HCT116 (cell line): ENCODE measurements at regions not wholly inside any gene's neighbourhood (a gene's known extent, or its start where the extent isn't known, plus 50 kb on each side); places are given as distances from the start of the nearest gene placed in this dataset.

Experiments used
- ATAC-seq: fragments of 200-7000 bp; cut with Tn5 transposase; 2 replicates; pipeline ENCODE4 v1.9.1; 2020; ENCODE audit warnings: mild to moderate bottlenecking, moderate library complexity
- BruUV-seq: library from RNA; stranded (reverse); fragments of 400-500 nt; replicated peaks from 2 replicates; lab custom pipeline; 2021; lab: Mats Ljungman, UMichigan
- CTCF ChIA-PET: fragments of 300-600 bp; sonication (Branson Sonifier 250); formaldehyde crosslinking; loops from one replicate; lab custom pipeline; 2021; ENCODE audit warnings: antibody characterized with exemption; lab: Charles Lee
- POLR2A ChIA-PET: fragments of 300-600, 350-600 bp; sonication (Branson Sonifier 250); formaldehyde crosslinking; loops from one replicate; lab custom pipeline; 2021; ENCODE audit warnings: antibody characterized with exemption; lab: Charles Lee
- RAD21 ChIA-PET, 2 experiments: fragments of 300-600 bp; sonication (Branson Sonifier 250); formaldehyde crosslinking; loops; one replicate each; lab custom pipeline; 2023; ENCODE audit warnings: low total read pairs in 2 of 2; ENCODE audit not compliant: uncharacterized antibody in 2 of 2, unreplicated experiment in 2 of 2, low non-redundant PET in 1 of 2; lab: Charles Lee
- DNase-seq: peaks from one replicate; pipeline ENCODE4 v3.0.0-alpha.2; 2010; ENCODE audit warnings: low read depth, low spot score
- H2AFZ ChIP-seq: fragments of 200-600 bp; shearing (Covaris generic), sonication (generic); 2 replicates; pipeline ENCODE4 v1.6.1; 2017; ENCODE audit warnings: low read depth, mixed run types, mixed read lengths, antibody characterized with exemption, low read length; ENCODE audit not compliant: poor library complexity, severe bottlenecking
- H3K27ac ChIP-seq: 2 replicates; pipeline ENCODE4 v1.5.1; 2012; ENCODE audit warnings: low read depth, low read length
- H3K27me3 ChIP-seq: fragments of 200-600 bp; sonication (generic); 2 replicates; pipeline ENCODE4 v1.6.1; 2016; ENCODE audit warnings: mixed run types, low read length, mixed read lengths; ENCODE audit not compliant: insufficient read depth
- H3K36me3 ChIP-seq, 2 experiments: fragments of 200-500 bp in 1 of 2; fragments of 200-600 bp in 1 of 2; sonication (Bioruptor generic) in 1 of 2; sonication (generic) in 1 of 2; 2 replicates each; pipeline versions ENCODE4 v1.5.1 to v1.6.1; 2014 to 2016; ENCODE audit warnings: low read length in 2 of 2, inconsistent platforms in 1 of 2, mixed read lengths in 1 of 2, mixed run types in 1 of 2; ENCODE audit not compliant: insufficient read depth in 2 of 2, control insufficient read depth in 1 of 2
- H3K4me1 ChIP-seq, 2 experiments: fragments of 200-600 bp in 1 of 2; sonication (generic) in 1 of 2; 2 replicates each; pipeline versions ENCODE4 v1.5.1 to v1.6.1; 2012 to 2017; ENCODE audit warnings: low read length in 2 of 2, inconsistent platforms in 1 of 2, mild to moderate bottlenecking in 1 of 2, mixed read lengths in 1 of 2, mixed run types in 1 of 2, moderate library complexity in 1 of 2; ENCODE audit not compliant: insufficient read depth in 2 of 2, control insufficient read depth in 1 of 2
- H3K4me2 ChIP-seq: fragments of 200-600 bp; sonication (generic); 2 replicates; pipeline ENCODE4 v1.6.1; 2017; ENCODE audit warnings: mixed run types, low read length, mixed read lengths
- H3K4me3 ChIP-seq, 2 experiments: fragments of 200-600 bp in 1 of 2; sonication (generic) in 1 of 2; replicated peaks in 1 of 2; 2 replicates each; pipeline ENCODE4 v1.5.1; 2011 to 2016; ENCODE audit warnings: low read length in 2 of 2, control low read depth in 1 of 2, low read depth in 1 of 2, mild to moderate bottlenecking in 1 of 2, mixed read lengths in 1 of 2, mixed run types in 1 of 2
- H3K79me2 ChIP-seq: fragments of 200-600 bp; sonication (generic); 2 replicates; pipeline ENCODE4 v1.6.1; 2017; ENCODE audit warnings: mild to moderate bottlenecking, mixed run types, low read length, moderate library complexity, mixed read lengths; ENCODE audit not compliant: insufficient read depth
- H3K9ac ChIP-seq: fragments of 200-600 bp; sonication (generic); 2 replicates; pipeline ENCODE4 v1.6.1; 2016; ENCODE audit warnings: low read length, mixed read lengths
- H3K9me2 ChIP-seq: fragments of 200-600 bp; sonication (generic), shearing (Covaris generic); 2 replicates; pipeline ENCODE4 v1.6.1; 2017; ENCODE audit warnings: mixed run types, mild to moderate bottlenecking, moderate library complexity; ENCODE audit not compliant: insufficient read depth
- H3K9me3 ChIP-seq, 2 experiments: fragments of 200-500 bp in 1 of 2; fragments of 200-600 bp in 1 of 2; sonication (Bioruptor generic) in 1 of 2; sonication (generic) in 1 of 2; 2 replicates each; pipeline ENCODE4 v1.6.1; 2014 to 2017; ENCODE audit warnings: low read length in 2 of 2, mixed read lengths in 2 of 2, inconsistent platforms in 1 of 2, low read depth in 1 of 2, mild to moderate bottlenecking in 1 of 2, mixed run types in 1 of 2, moderate library complexity in 1 of 2; ENCODE audit not compliant: control insufficient read depth in 1 of 2, insufficient read depth in 1 of 2
- H4K20me1 ChIP-seq: fragments of 200-600 bp; sonication (generic), shearing (Covaris generic); 2 replicates; pipeline ENCODE4 v1.6.1; 2017; ENCODE audit warnings: mixed run types, mild to moderate bottlenecking, moderate library complexity; ENCODE audit not compliant: insufficient read depth
- CEBPB ChIP-seq: IDR thresholded peaks from 2 replicates; pipeline ENCODE4 v1.6.1; 2012; ENCODE audit warnings: low read depth
- EGR1 ChIP-seq: IDR thresholded peaks from 2 replicates; pipeline ENCODE4 v1.6.1; 2012; ENCODE audit warnings: low read depth
- ELF1 ChIP-seq: IDR thresholded peaks from 2 replicates; pipeline ENCODE4 v1.6.1; 2012; ENCODE audit warnings: low read depth, borderline replicate concordance
- POLR2A ChIP-seq: IDR thresholded peaks from 2 replicates; pipeline ENCODE4 v1.7.0; 2011; ENCODE audit warnings: borderline replicate concordance; ENCODE audit not compliant: insufficient read depth, insufficient read length; ENCODE audit errors: extremely low read depth
- RAD21 ChIP-seq: IDR thresholded peaks from 2 replicates; pipeline ENCODE4 v1.6.1; 2012; ENCODE audit warnings: low read depth, mild to moderate bottlenecking
- SIN3A ChIP-seq: IDR thresholded peaks from 2 replicates; pipeline ENCODE4 v1.6.1; 2012; ENCODE audit warnings: low read depth
- SP1 ChIP-seq: IDR thresholded peaks from 2 replicates; pipeline ENCODE4 v1.6.1; 2012; ENCODE audit warnings: low read depth
- SRF ChIP-seq: IDR thresholded peaks from 2 replicates; pipeline ENCODE4 v1.6.1; 2012; ENCODE audit warnings: low read depth
- intact Hi-C: fragments of 100-400 bp; cut with micrococcal nuclease; formaldehyde crosslinking; loops from 2 replicates; pipeline ENCODE4 v1.10.0; 2022
- TF ChIP-seq, protein P1 (sequence below): IDR thresholded peaks from 2 replicates; pipeline ENCODE4 v1.6.1; 2012
- TF ChIP-seq, protein P2 (sequence below), 3 experiments: fragments of 200-600 bp in 1 of 3; sonication (generic) in 1 of 3; IDR thresholded peaks in 2 of 3; conservative IDR thresholded peaks in 1 of 3; 2 replicates each; pipeline ENCODE4 v1.5.1; 2012 to 2017; ENCODE audit warnings: low read depth in 2 of 3, low read length in 2 of 3, antibody characterized with exemption in 1 of 3, borderline replicate concordance in 1 of 3, control low read depth in 1 of 3, mild to moderate bottlenecking in 1 of 3, mixed read lengths in 1 of 3, mixed run types in 1 of 3, moderate library complexity in 1 of 3; ENCODE audit not compliant: insufficient read depth in 1 of 3
- TF ChIP-seq, protein P3 (sequence below): IDR thresholded peaks from 2 replicates; pipeline ENCODE4 v1.6.1; 2011; ENCODE audit warnings: mild to moderate bottlenecking, low read length, moderate library complexity; ENCODE audit not compliant: insufficient replicate concordance; ENCODE audit errors: extremely low read depth
- TF ChIP-seq, protein P4 (sequence below): IDR thresholded peaks from 2 replicates; pipeline ENCODE4 v1.6.1; 2012

DNA sequence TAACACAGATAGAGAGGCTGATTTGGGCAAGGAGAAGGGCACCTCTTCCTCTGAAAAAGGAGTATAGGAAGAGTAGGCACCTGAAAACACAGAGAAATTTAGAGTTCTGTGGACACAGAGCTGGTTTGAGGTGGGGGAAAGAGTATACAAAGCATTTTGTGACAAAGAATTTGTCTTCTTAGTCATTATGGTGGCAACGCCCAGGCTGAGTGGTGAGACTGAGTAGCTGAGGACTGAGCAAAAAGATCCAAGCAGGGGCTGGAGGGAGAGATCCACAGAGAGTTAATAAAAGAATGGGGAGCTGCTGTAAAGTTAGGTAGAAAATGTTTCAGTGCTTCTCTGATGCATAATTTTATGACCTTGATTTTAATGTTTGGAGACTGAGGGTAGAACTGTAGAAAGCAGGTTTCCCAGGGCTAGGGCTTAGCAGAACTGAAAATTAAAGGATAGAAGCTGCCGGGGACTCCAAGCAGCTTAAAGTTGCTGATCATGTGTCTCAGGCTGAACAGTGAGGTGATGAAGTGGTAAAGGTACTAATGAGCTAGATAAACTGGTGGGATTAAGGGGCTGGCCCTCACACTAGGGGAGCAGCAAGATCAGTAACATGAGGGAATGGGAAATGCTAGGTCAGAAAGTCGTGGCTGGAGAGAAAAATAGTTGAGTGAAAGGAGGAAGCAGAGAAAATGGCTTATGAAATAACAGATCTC is 118.9 kb downstream of the CEP44 start:
- ATAC-seq: no peak
- H3K27me3 ChIP-seq: no peaks in the 10 kb centered on the region
- CTCF ChIA-PET: no interaction called here
- BruUV-seq: no TSS peak
- no peaks in the 10 kb centered on the region for H3K9me3 ChIP-seq
- peaks cover 0 to 7% of the 10 kb centered on the region in 2 experiments; a peak in 1 of 4 replicates for H3K4me1 ChIP-seq
- H3K79me2 ChIP-seq: no peaks in the 10 kb centered on the region
- no peak overlapping the region for H3K9ac ChIP-seq
- no peak overlapping the region for H3K27ac ChIP-seq
- H4K20me1 ChIP-seq: no peaks in the 10 kb centered on the region
- no peak overlapping the region for H2AFZ ChIP-seq
- no peak for DNase-seq
- TF ChIP-seq, protein P1, sequence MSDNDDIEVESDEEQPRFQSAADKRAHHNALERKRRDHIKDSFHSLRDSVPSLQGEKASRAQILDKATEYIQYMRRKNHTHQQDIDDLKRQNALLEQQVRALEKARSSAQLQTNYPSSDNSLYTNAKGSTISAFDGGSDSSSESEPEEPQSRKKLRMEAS: no peak
- TF ChIP-seq CEBPB (no peak), POLR2A (no peak), RAD21 (no peak), SRF (no peak), SIN3A (no peak), SP1 (no peak), EGR1 (no peak), ELF1 (no peak)
- TF ChIP-seq, protein P2, sequence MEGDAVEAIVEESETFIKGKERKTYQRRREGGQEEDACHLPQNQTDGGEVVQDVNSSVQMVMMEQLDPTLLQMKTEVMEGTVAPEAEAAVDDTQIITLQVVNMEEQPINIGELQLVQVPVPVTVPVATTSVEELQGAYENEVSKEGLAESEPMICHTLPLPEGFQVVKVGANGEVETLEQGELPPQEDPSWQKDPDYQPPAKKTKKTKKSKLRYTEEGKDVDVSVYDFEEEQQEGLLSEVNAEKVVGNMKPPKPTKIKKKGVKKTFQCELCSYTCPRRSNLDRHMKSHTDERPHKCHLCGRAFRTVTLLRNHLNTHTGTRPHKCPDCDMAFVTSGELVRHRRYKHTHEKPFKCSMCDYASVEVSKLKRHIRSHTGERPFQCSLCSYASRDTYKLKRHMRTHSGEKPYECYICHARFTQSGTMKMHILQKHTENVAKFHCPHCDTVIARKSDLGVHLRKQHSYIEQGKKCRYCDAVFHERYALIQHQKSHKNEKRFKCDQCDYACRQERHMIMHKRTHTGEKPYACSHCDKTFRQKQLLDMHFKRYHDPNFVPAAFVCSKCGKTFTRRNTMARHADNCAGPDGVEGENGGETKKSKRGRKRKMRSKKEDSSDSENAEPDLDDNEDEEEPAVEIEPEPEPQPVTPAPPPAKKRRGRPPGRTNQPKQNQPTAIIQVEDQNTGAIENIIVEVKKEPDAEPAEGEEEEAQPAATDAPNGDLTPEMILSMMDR (IDR thresholded peaks at IDR 0.05 in 2 of 3, conservative IDR thresholded peaks at IDR 0.05 in 1 of 3; ENCODE audit: borderline replicate concordance in 1 of 3, insufficient read depth in 1 of 3, low read depth in 2 of 3, low read length in 2 of 3): no peak
- TF ChIP-seq, protein P3, sequence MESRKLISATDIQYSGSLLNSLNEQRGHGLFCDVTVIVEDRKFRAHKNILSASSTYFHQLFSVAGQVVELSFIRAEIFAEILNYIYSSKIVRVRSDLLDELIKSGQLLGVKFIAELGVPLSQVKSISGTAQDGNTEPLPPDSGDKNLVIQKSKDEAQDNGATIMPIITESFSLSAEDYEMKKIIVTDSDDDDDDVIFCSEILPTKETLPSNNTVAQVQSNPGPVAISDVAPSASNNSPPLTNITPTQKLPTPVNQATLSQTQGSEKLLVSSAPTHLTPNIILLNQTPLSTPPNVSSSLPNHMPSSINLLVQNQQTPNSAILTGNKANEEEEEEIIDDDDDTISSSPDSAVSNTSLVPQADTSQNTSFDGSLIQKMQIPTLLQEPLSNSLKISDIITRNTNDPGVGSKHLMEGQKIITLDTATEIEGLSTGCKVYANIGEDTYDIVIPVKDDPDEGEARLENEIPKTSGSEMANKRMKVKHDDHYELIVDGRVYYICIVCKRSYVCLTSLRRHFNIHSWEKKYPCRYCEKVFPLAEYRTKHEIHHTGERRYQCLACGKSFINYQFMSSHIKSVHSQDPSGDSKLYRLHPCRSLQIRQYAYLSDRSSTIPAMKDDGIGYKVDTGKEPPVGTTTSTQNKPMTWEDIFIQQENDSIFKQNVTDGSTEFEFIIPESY: no peak
- TF ChIP-seq, protein P4, sequence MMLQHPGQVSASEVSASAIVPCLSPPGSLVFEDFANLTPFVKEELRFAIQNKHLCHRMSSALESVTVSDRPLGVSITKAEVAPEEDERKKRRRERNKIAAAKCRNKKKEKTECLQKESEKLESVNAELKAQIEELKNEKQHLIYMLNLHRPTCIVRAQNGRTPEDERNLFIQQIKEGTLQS: no peak
- RAD21 ChIA-PET: no interaction called here
- POLR2A ChIA-PET: no interaction called here
- intact Hi-C loops: no loop called here
- no peak overlapping the region for H3K4me3 ChIP-seq
- H3K4me2 ChIP-seq: no peak overlapping the region
- H3K9me2 ChIP-seq: no peaks in the 10 kb centered on the region
- no peaks in the 10 kb centered on the region for H3K36me3 ChIP-seq
